ENCODE measurements at regions not wholly inside any gene's neighbourhood (a gene's known extent, or its start where the extent isn't known, plus 50 kb on each side); places are given as distances from the start of the nearest gene placed in this dataset.

GRCh38 chr9:25129537-25129936 lies 548.7 kb downstream of the TUSC1 start:
- no peak for TF ChIP-seq CTCF (IDR thresholded peaks at IDR 0.05; ENCODE audit: low read depth, low read length)
- no peak for TF ChIP-seq EZH2phosphoT487 (IDR thresholded peaks at IDR 0.05; ENCODE audit: low read depth)

All from OCI-LY3 (cell line).